SU-DHL-6 (cell line): ENCODE measurements at regions not wholly inside any gene's neighbourhood (a gene's known extent, or its start where the extent isn't known, plus 50 kb on each side); places are given as distances from the start of the nearest gene placed in this dataset.

Source experiments
- CTCF ChIP-seq: fragments of 200-600 bp; sonication (generic); IDR thresholded peaks from one replicate; pipeline ENCODE4 v1.5.1; 2017; ENCODE audit warnings: antibody characterized with exemption, mild to moderate bottlenecking, low read length, moderate library complexity; ENCODE audit not compliant: insufficient read depth, poor library complexity, severe bottlenecking
- EZH2phosphoT487 ChIP-seq: fragments of 200-600 bp; sonication (generic), shearing (Covaris generic); conservative IDR thresholded peaks from 2 replicates; pipeline ENCODE4 v1.6.1; 2018; ENCODE audit warnings: mild to moderate bottlenecking, antibody characterized with exemption, low read length, moderate library complexity, mixed read lengths

GRCh38 chr3:36172699-36173098 lies 207.6 kb upstream of the STAC start:
- TF ChIP-seq CTCF (no peak), EZH2phosphoT487 (no peak)
